ENCODE measurements at regions not wholly inside any gene's neighbourhood (a gene's known extent, or its start where the extent isn't known, plus 50 kb on each side); places are given as distances from the start of the nearest gene placed in this dataset.

GRCh38 chr1:30550365-30551220 is 172.8 kb downstream of the MATN1 start:
- BruUV-seq (replicated peaks): no TSS peak
- Histone ChIP-seq H4K20me1 (ENCODE audit: insufficient read depth, low read length) (no peaks in the 10 kb centered on the region), H3K9me3 (ENCODE audit: low read length) (no peaks in the 10 kb centered on the region), H3K4me2 (ENCODE audit: low read depth, low read length) (no peak overlapping the region), H3K27me3 (ENCODE audit: control insufficient read depth in 1 of 2, insufficient read depth in 2 of 2, low read length in 2 of 2) (no peaks in the 10 kb centered on the region), H3K4me1 (ENCODE audit: insufficient read depth, low read length) (no peaks in the 10 kb centered on the region), H3K36me3 (replicated peaks in 1 of 2; ENCODE audit: control insufficient read depth in 1 of 2, insufficient read depth in 2 of 2, low read length in 2 of 2) (no peaks in the 10 kb centered on the region), H3K4me3 (replicated peaks in 1 of 3; ENCODE audit: insufficient read depth in 1 of 3, low read depth in 2 of 3, low read length in 3 of 3) (no peak overlapping the region), H3K9ac (ENCODE audit: insufficient read depth, low read depth, low read length) (no peak overlapping the region), H2AFZ (ENCODE audit: low read length) (no peak overlapping the region), H3K27ac (ENCODE audit: extremely low read length, insufficient read depth, low read length) (no peak overlapping the region), H3K79me2 (ENCODE audit: insufficient read depth, low read length) (no peaks in the 10 kb centered on the region)
- ChIA-PET CTCF (ENCODE audit: low intra/inter-chr PET ratio, low total read pairs) (no interaction called here), POLR2A (no interaction called here)
- intact Hi-C loops (cut with micrococcal nuclease; ENCODE audit: unreplicated experiment): no loop called here
- 28% methylated on average over 4 of the region's 11 CpGs for WGBS (ENCODE audit: low lambda C conversion rate)
- in situ Hi-C loops (cut with HindIII; ENCODE audit: extremely low pct_ligation_motif_present, low pct_unique_long_range_greater_than_20kb): no loop called here
- DNase-seq (ENCODE audit: low spot score) (no peak), ATAC-seq (no peak), FAIRE-seq (no peak)
- TF ChIP-seq FOXK1 (CRISPR knock-in tag; IDR thresholded peaks at IDR 0.05; ENCODE audit: borderline replicate concordance, low read depth): no peak
- TF ChIP-seq, protein P1, sequence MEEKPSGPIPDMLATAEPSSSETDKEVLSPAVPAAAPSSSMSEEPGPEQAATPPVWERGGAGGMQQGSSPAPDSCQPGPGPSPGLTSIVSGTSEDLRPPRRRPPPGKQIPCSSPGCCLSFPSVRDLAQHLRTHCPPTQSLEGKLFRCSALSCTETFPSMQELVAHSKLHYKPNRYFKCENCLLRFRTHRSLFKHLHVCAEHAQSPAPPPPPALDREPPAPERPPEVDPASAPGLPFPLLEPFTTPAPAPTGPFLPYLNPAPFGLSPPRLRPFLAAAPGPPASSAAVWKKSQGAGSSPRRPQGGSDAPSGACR (CRISPR knock-in tag; IDR thresholded peaks at IDR 0.05): no peak
- TF ChIP-seq ZNF225 (CRISPR knock-in tag; IDR thresholded peaks at IDR 0.05): no peak
- TF ChIP-seq ZNF343 (CRISPR knock-in tag; IDR thresholded peaks at IDR 0.05): no peak
- TF ChIP-seq CEBPB (IDR thresholded peaks at IDR 0.05; ENCODE audit: borderline replicate concordance, low read depth, low read length): no peak
- TF ChIP-seq, protein P2, sequence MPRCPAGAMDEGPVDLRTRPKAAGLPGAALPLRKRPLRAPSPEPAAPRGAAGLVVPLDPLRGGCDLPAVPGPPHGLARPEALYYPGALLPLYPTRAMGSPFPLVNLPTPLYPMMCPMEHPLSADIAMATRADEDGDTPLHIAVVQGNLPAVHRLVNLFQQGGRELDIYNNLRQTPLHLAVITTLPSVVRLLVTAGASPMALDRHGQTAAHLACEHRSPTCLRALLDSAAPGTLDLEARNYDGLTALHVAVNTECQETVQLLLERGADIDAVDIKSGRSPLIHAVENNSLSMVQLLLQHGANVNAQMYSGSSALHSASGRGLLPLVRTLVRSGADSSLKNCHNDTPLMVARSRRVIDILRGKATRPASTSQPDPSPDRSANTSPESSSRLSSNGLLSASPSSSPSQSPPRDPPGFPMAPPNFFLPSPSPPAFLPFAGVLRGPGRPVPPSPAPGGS (CRISPR knock-in tag; IDR thresholded peaks at IDR 0.05): no peak
- TF ChIP-seq REST (IDR thresholded peaks at IDR 0.05; ENCODE audit: borderline replicate concordance in 1 of 2, low read depth in 1 of 2, low read length in 2 of 2): no peak
- TF ChIP-seq, protein P3, sequence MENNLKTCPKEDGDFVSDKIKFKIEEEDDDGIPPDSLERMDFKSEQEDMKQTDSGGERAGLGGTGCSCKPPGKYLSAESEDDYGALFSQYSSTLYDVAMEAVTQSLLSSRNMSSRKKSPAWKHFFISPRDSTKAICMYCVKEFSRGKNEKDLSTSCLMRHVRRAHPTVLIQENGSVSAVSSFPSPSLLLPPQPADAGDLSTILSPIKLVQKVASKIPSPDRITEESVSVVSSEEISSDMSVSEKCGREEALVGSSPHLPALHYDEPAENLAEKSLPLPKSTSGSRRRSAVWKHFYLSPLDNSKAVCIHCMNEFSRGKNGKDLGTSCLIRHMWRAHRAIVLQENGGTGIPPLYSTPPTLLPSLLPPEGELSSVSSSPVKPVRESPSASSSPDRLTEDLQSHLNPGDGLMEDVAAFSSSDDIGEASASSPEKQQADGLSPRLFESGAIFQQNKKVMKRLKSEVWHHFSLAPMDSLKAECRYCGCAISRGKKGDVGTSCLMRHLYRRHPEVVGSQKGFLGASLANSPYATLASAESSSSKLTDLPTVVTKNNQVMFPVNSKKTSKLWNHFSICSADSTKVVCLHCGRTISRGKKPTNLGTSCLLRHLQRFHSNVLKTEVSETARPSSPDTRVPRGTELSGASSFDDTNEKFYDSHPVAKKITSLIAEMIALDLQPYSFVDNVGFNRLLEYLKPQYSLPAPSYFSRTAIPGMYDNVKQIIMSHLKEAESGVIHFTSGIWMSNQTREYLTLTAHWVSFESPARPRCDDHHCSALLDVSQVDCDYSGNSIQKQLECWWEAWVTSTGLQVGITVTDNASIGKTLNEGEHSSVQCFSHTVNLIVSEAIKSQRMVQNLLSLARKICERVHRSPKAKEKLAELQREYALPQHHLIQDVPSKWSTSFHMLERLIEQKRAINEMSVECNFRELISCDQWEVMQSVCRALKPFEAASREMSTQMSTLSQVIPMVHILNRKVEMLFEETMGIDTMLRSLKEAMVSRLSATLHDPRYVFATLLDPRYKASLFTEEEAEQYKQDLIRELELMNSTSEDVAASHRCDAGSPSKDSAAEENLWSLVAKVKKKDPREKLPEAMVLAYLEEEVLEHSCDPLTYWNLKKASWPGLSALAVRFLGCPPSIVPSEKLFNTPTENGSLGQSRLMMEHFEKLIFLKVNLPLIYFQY (CRISPR knock-in tag; IDR thresholded peaks at IDR 0.05; ENCODE audit: borderline replicate concordance): no peak
